Natural killer cell (primary cell): ENCODE measurements at regions not wholly inside any gene's neighbourhood (a gene's known extent, or its start where the extent isn't known, plus 50 kb on each side); places are given as distances from the start of the nearest gene placed in this dataset.

Experiments used
- ATAC-seq, 3 donors: fragments of 150-1000 bp in 2 of 3; fragments of 200-7000 bp in 1 of 3; cut with Tn5 transposase; 1 replicate in 1 of 3; 2 replicates in 2 of 3; pipeline ENCODE4 v1.10.0; 2021; ENCODE audit warnings: mild to moderate bottlenecking in 2 of 3, moderate library complexity in 2 of 3
- DNase-seq, 2 donors: peaks; one replicate each; pipeline versions ENCODE4 v3.0.0 to v3.0.0-alpha.2; 2013 to 2021; ENCODE audit warnings: mixed read lengths in 1 of 2
- H3K27ac ChIP-seq: one replicate; pipeline ENCODE4 v1.5.1; 2013; ENCODE audit warnings: mild to moderate bottlenecking, low read length
- H3K27me3 ChIP-seq: one replicate; pipeline ENCODE4 v1.6.1; 2013; ENCODE audit warnings: low read length; ENCODE audit not compliant: control insufficient read depth, insufficient read depth
- H3K36me3 ChIP-seq: one replicate; pipeline ENCODE4 v1.6.1; 2013; ENCODE audit warnings: low read length; ENCODE audit not compliant: control insufficient read depth, insufficient read depth
- H3K4me1 ChIP-seq: one replicate; pipeline ENCODE4 v1.6.1; 2013; ENCODE audit warnings: low read length; ENCODE audit not compliant: control insufficient read depth, insufficient read depth
- H3K4me3 ChIP-seq: one replicate; pipeline ENCODE4 v1.5.1; 2013; ENCODE audit warnings: low read length
- H3K9me3 ChIP-seq: one replicate; pipeline ENCODE4 v1.6.1; 2013; ENCODE audit warnings: low read length; ENCODE audit not compliant: control insufficient read depth, insufficient read depth
- H3K27ac Mint-ChIP-seq, 2 donors: one replicate each; pipeline ENCODE4 v1.8.0; 2022; ENCODE audit warnings: mild to moderate bottlenecking in 2 of 2, mixed read lengths in 2 of 2, moderate library complexity in 1 of 2
- H3K27me3 Mint-ChIP-seq, 2 donors: one replicate each; pipeline ENCODE4 v1.8.0; 2022; ENCODE audit warnings: low read depth in 2 of 2, mixed read lengths in 2 of 2
- H3K36me3 Mint-ChIP-seq: one replicate; pipeline ENCODE4 v1.8.0; 2022; ENCODE audit warnings: mixed read lengths
- H3K4me1 Mint-ChIP-seq, 2 donors: one replicate each; pipeline ENCODE4 v1.8.0; 2022; ENCODE audit warnings: mixed read lengths in 2 of 2
- H3K4me3 Mint-ChIP-seq: one replicate; pipeline ENCODE4 v1.8.0; 2022; ENCODE audit warnings: mild to moderate bottlenecking, moderate library complexity, mixed read lengths
- H3K9me3 Mint-ChIP-seq, 2 donors: one replicate each; pipeline ENCODE4 v1.8.0; 2022; ENCODE audit warnings: mixed read lengths in 2 of 2
- CTCF ChIP-seq: fragments of 200-600 bp; IDR thresholded peaks from one replicate; pipeline ENCODE4 v1.8.0; 2022; ENCODE audit warnings: antibody characterized with exemption
- WGBS: methylation state at CpG from one replicate; pipeline ENCODE4 v1.1.7; 2013; ENCODE audit warnings: missing lambda C conversion rate; ENCODE audit not compliant: insufficient coverage; 5-methylcytosine and 5-hydroxymethylcytosine counted together
- intact Hi-C: fragments of 100-400 bp; cut with micrococcal nuclease; formaldehyde crosslinking; loops from one replicate; pipeline ENCODE4 v1.14.2; 2022

- no peak for TF ChIP-seq CTCF
- DNase-seq, result no peak
- H3K36me3 Mint-ChIP-seq, result no peaks in the 10 kb centered on the region
- Histone ChIP-seq H3K27ac (no peak overlapping the region), H3K4me3 (no peak overlapping the region), H3K27me3 (peaks cover 2% of the 10 kb centered on the region), H3K9me3 (no peaks in the 10 kb centered on the region), H3K4me1 (peaks cover 10% of the 10 kb centered on the region), H3K36me3 (no peaks in the 10 kb centered on the region)
- WGBS, result 64% methylated on average over 4 of the region's 6 CpGs
- H3K4me1 Mint-ChIP-seq, result peaks cover 0 to 9% of the 10 kb centered on the region in 2 donors
- no peak overlapping the region for H3K4me3 Mint-ChIP-seq
- H3K27ac Mint-ChIP-seq, result no peak overlapping the region
- ATAC-seq, result no peak
- H3K27me3 Mint-ChIP-seq, result peaks cover 12 to 14% of the 10 kb centered on the region in 2 donors
- no peaks in the 10 kb centered on the region for H3K9me3 Mint-ChIP-seq
- intact Hi-C loops, result no loop called here
Observed at GRCh38 chr13:20351281-20352022, 119.3 kb upstream of the GJB6 start.

GRCh38 chr13:20350819-20351218 is 118.7 kb upstream of the GJB6 start:
- H3K27me3 Mint-ChIP-seq, result peaks cover 12 to 14% of the 10 kb centered on the region in 2 donors
- peaks cover 2% of the 10 kb centered on the region for H3K27me3 ChIP-seq
- H3K36me3 ChIP-seq, result no peaks in the 10 kb centered on the region
- peaks cover 10% of the 10 kb centered on the region for H3K4me1 ChIP-seq
- no peaks in the 10 kb centered on the region for H3K36me3 Mint-ChIP-seq
- H3K27ac Mint-ChIP-seq, result no peak overlapping the region
- no peak overlapping the region for H3K4me3 Mint-ChIP-seq
- H3K9me3 ChIP-seq, result no peaks in the 10 kb centered on the region
- intact Hi-C loops, result no loop called here
- peaks cover 0 to 9% of the 10 kb centered on the region in 2 donors for H3K4me1 Mint-ChIP-seq
- H3K4me3 ChIP-seq, result no peak overlapping the region
- H3K27ac ChIP-seq, result no peak overlapping the region
- TF ChIP-seq CTCF, result no peak
- WGBS, result 67% methylated on average over 6 of the region's 6 CpGs
- peak in 1 of 3 donors; percentile 18 for ATAC-seq
- no peak for DNase-seq
- H3K9me3 Mint-ChIP-seq, result no peaks in the 10 kb centered on the region

GRCh38 chr13:20350382-20350763 is 118.3 kb upstream of the GJB6 start:
- Histone ChIP-seq H3K27ac (no peak overlapping the region), H3K9me3 (no peaks in the 10 kb centered on the region), H3K36me3 (no peaks in the 10 kb centered on the region), H3K4me3 (no peak overlapping the region), H3K27me3 (peaks cover 2% of the 10 kb centered on the region), H3K4me1 (peaks cover 10% of the 10 kb centered on the region)
- intact Hi-C loops, result no loop called here
- Mint-ChIP-seq H3K9me3 (no peaks in the 10 kb centered on the region), H3K36me3 (no peaks in the 10 kb centered on the region), H3K4me3 (no peak overlapping the region), H3K4me1 (peaks cover 0 to 9% of the 10 kb centered on the region in 2 donors), H3K27me3 (peaks cover 10 to 14% of the 10 kb centered on the region in 2 donors), H3K27ac (no peak overlapping the region)
- TF ChIP-seq CTCF, result no peak
- ATAC-seq (no peak), DNase-seq (no peak)
- WGBS, result 91% methylated on average over 3 of the region's 3 CpGs
